ENCODE measurements at regions not wholly inside any gene's neighbourhood (a gene's known extent, or its start where the extent isn't known, plus 50 kb on each side); places are given as distances from the start of the nearest gene placed in this dataset.
"Not testable (repeated sequence)": the region's sequence is repeated elsewhere in the genome, so short reads cannot be mapped to it uniquely, and the experiment has no call there.

- in situ Hi-C loops (cut with HindIII; ENCODE audit: low pct_unique_long_range_greater_than_20kb, low sequenced_read_pairs) = no loop called here
- no peak for DNase-seq (ENCODE audit: low read depth)
These were observed 709.9 kb downstream of the KCNT2 start for GRCh38 chr1:195898373-195898772.

GRCh38 chr1:195897076-195897475 lies 711.2 kb downstream of the KCNT2 start:
- DNase-seq (ENCODE audit: low read depth) = no peak
- in situ Hi-C loops (cut with HindIII; ENCODE audit: low pct_unique_long_range_greater_than_20kb, low sequenced_read_pairs) = no loop called here

- in situ Hi-C loops (cut with HindIII; ENCODE audit: low pct_unique_long_range_greater_than_20kb, low sequenced_read_pairs) = no loop called here
- DNase-seq (ENCODE audit: low read depth) = no peak
These were observed 713.8 kb downstream of the KCNT2 start for GRCh38 chr1:195894411-195894810.

- in situ Hi-C loops (cut with HindIII; ENCODE audit: low pct_unique_long_range_greater_than_20kb, low sequenced_read_pairs) = no loop called here
- no peak for DNase-seq (ENCODE audit: low read depth)
These were observed 722.2 kb downstream of the KCNT2 start for GRCh38 chr1:195886000-195886399.

- in situ Hi-C loops (cut with HindIII; ENCODE audit: low pct_unique_long_range_greater_than_20kb, low sequenced_read_pairs) = no loop called here
- DNase-seq (ENCODE audit: low read depth) = no peak
These were observed 729.8 kb downstream of the KCNT2 start for GRCh38 chr1:195878478-195878877.

GRCh38 chr1:195876792-195877191 lies 731.4 kb downstream of the KCNT2 start:
- no peak for DNase-seq (ENCODE audit: low read depth)
- in situ Hi-C loops (cut with HindIII; ENCODE audit: low pct_unique_long_range_greater_than_20kb, low sequenced_read_pairs) = no loop called here

GRCh38 chr1:195872376-195872775 lies 735.9 kb downstream of the KCNT2 start:
- no peak for DNase-seq (ENCODE audit: low read depth)
- in situ Hi-C loops (cut with HindIII; ENCODE audit: low pct_unique_long_range_greater_than_20kb, low sequenced_read_pairs) = no loop called here

GRCh38 chr1:195867638-195868037 lies 740.6 kb downstream of the KCNT2 start:
- no peak for DNase-seq (ENCODE audit: low read depth)
- in situ Hi-C loops (cut with HindIII; ENCODE audit: low pct_unique_long_range_greater_than_20kb, low sequenced_read_pairs) = no loop called here

GRCh38 chr1:195866781-195867222 lies 741.4 kb downstream of the KCNT2 start:
- DNase-seq (ENCODE audit: low read depth) = no peak
- in situ Hi-C loops (cut with HindIII; ENCODE audit: low pct_unique_long_range_greater_than_20kb, low sequenced_read_pairs) = no loop called here

- DNase-seq (ENCODE audit: low read depth) = no peak
- in situ Hi-C loops (cut with HindIII; ENCODE audit: low pct_unique_long_range_greater_than_20kb, low sequenced_read_pairs) = no loop called here
These were observed 742.0 kb downstream of the KCNT2 start for GRCh38 chr1:195866091-195866780.

GRCh38 chr1:195851804-195852203 lies 756.4 kb downstream of the KCNT2 start:
- in situ Hi-C loops (cut with HindIII; ENCODE audit: low pct_unique_long_range_greater_than_20kb, low sequenced_read_pairs) = no loop called here
- DNase-seq (ENCODE audit: low read depth) = no peak

- in situ Hi-C loops (cut with HindIII; ENCODE audit: low pct_unique_long_range_greater_than_20kb, low sequenced_read_pairs) = no loop called here
- DNase-seq (ENCODE audit: low read depth) = no peak
These were observed 757.1 kb downstream of the KCNT2 start for GRCh38 chr1:195851016-195851601.

- no peak for DNase-seq (ENCODE audit: low read depth)
- in situ Hi-C loops (cut with HindIII; ENCODE audit: low pct_unique_long_range_greater_than_20kb, low sequenced_read_pairs) = no loop called here
These were observed 759.1 kb downstream of the KCNT2 start for GRCh38 chr1:195849180-195849579.

GRCh38 chr1:195847957-195848875 lies 760.0 kb downstream of the KCNT2 start:
- in situ Hi-C loops (cut with HindIII; ENCODE audit: low pct_unique_long_range_greater_than_20kb, low sequenced_read_pairs); DNase-seq (ENCODE audit: low read depth): not testable (repeated sequence)

GRCh38 chr1:195831789-195832188 lies 776.5 kb downstream of the KCNT2 start:
- DNase-seq (ENCODE audit: low read depth) = no peak
- in situ Hi-C loops (cut with HindIII; ENCODE audit: low pct_unique_long_range_greater_than_20kb, low sequenced_read_pairs) = no loop called here

GRCh38 chr1:195828325-195828724 lies 779.9 kb downstream of the KCNT2 start:
- DNase-seq (ENCODE audit: low read depth) = no peak
- in situ Hi-C loops (cut with HindIII; ENCODE audit: low pct_unique_long_range_greater_than_20kb, low sequenced_read_pairs) = no loop called here

GRCh38 chr1:195820925-195821324 lies 787.3 kb downstream of the KCNT2 start:
- in situ Hi-C loops (cut with HindIII; ENCODE audit: low pct_unique_long_range_greater_than_20kb, low sequenced_read_pairs) = no loop called here
- DNase-seq (ENCODE audit: low read depth) = no peak

- DNase-seq (ENCODE audit: low read depth) = no peak
- in situ Hi-C loops (cut with HindIII; ENCODE audit: low pct_unique_long_range_greater_than_20kb, low sequenced_read_pairs) = no loop called here
These were observed 802.2 kb downstream of the KCNT2 start for GRCh38 chr1:195806060-195806459.

- in situ Hi-C loops (cut with HindIII; ENCODE audit: low pct_unique_long_range_greater_than_20kb, low sequenced_read_pairs) = no loop called here
- no peak for DNase-seq (ENCODE audit: low read depth)
These were observed 803.7 kb downstream of the KCNT2 start for GRCh38 chr1:195804547-195804946.

Data from Caki2 (cell line).